Testis (tissue), 2 donors: ENCODE measurements at regions not wholly inside any gene's neighbourhood (a gene's known extent, or its start where the extent isn't known, plus 50 kb on each side); places are given as distances from the start of the nearest gene placed in this dataset.

Source experiments
- DNase-seq: peaks from one replicate; pipeline ENCODE4 v3.0.0-alpha.2; 2019
- H3K27ac ChIP-seq, 2 donors: fragments of 200-600 bp; sonication (generic); one replicate each; pipeline ENCODE4 v1.5.1; 2019
- H3K27me3 ChIP-seq: fragments of 200-600 bp; sonication (generic); one replicate; pipeline ENCODE4 v1.5.1; 2019
- H3K36me3 ChIP-seq: fragments of 200-600 bp; sonication (generic); one replicate; pipeline ENCODE4 v1.5.1; 2017; ENCODE audit warnings: low read depth; ENCODE audit errors: missing control alignments
- H3K4me1 ChIP-seq: fragments of 200-600 bp; sonication (generic); one replicate; pipeline ENCODE4 v1.5.1; 2019
- H3K4me3 ChIP-seq, 2 donors: fragments of 200-600 bp; sonication (generic); one replicate each; pipeline ENCODE4 v1.5.1; 2017 to 2019
- H3K9me3 ChIP-seq: fragments of 200-600 bp; sonication (generic); one replicate; pipeline ENCODE4 v1.5.1; 2017
- CTCF ChIP-seq, 3 experiments: fragments of 450-650 bp in 2 of 3; fragments of 200-600 bp in 1 of 3; sonication (generic) in 1 of 3; IDR thresholded peaks; one replicate each; pipeline ENCODE4 v1.5.1; 2016 to 2019; ENCODE audit warnings: antibody characterized with exemption in 3 of 3, mild to moderate bottlenecking in 2 of 3, moderate library complexity in 1 of 3
- POLR2A ChIP-seq: fragments of 450-650 bp; IDR thresholded peaks from one replicate; pipeline ENCODE4 v1.6.1; 2017; ENCODE audit warnings: antibody characterized with exemption, mild to moderate bottlenecking, moderate library complexity
- WGBS, 2 donors: methylation state at CpG; one replicate each; pipeline ENCODE4 v1.1.5; 2018; 5-methylcytosine and 5-hydroxymethylcytosine counted together
- intact Hi-C: fragments of 100-400 bp; cut with DNase I; formaldehyde crosslinking; loops from one replicate; pipeline ENCODE4 v1.15.1; 2023; ENCODE audit warnings: low total_unique reads

DNA sequence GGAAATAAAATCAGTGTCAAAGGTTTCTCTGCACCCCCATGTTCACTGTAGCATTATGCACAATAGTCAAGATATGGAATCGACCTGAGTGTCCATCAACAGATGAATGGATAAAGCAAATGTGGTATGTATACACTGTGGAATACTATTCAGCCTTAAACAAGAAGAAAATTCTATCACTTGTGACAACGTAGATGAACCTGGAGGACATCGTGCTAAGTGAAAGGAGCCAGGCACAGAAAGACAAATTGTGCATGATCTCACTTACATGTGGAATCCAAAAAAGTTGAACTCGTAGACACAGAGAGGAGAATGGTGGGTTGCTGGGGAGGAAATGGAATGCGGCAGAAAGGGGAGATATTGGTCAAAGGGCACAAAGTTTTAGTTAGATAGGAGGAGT, 136.3 kb upstream of the ESR1 start:
- H3K4me3 ChIP-seq = no peak overlapping the region
- H3K9me3 ChIP-seq = no peaks in the 10 kb centered on the region
- H3K27ac ChIP-seq = no peak overlapping the region
- DNase-seq = no peak
- H3K4me1 ChIP-seq = no peaks in the 10 kb centered on the region
- 93 to 95% methylated on average over 5 of the region's 5 CpGs for WGBS, 2 donors
- intact Hi-C loops = no loop called here
- no peaks in the 10 kb centered on the region for H3K36me3 ChIP-seq
- H3K27me3 ChIP-seq = no peaks in the 10 kb centered on the region
- no peak for TF ChIP-seq POLR2A
- TF ChIP-seq CTCF (IDR thresholded peaks at IDR 0.05) = no peak

GRCh38 chr6:151674578-151674977, 132.9 kb upstream of the ESR1 start:
- Histone ChIP-seq H3K36me3 (no peaks in the 10 kb centered on the region), H3K9me3 (no peaks in the 10 kb centered on the region), H3K4me3 (no peak overlapping the region), H3K4me1 (no peaks in the 10 kb centered on the region), H3K27me3 (no peaks in the 10 kb centered on the region), H3K27ac (no peak overlapping the region)
- no peak for DNase-seq
- intact Hi-C loops = no loop called here
- TF ChIP-seq CTCF (IDR thresholded peaks at IDR 0.05) (no peak), POLR2A (no peak)
- WGBS, 2 donors = 94 to 96% methylated on average over 3 of the region's 3 CpGs

- Histone ChIP-seq H3K9me3 (no peaks in the 10 kb centered on the region), H3K36me3 (no peaks in the 10 kb centered on the region), H3K4me1 (no peaks in the 10 kb centered on the region), H3K4me3 (no peak overlapping the region), H3K27ac (no peak overlapping the region), H3K27me3 (no peaks in the 10 kb centered on the region)
- DNase-seq = peak; percentile 58
- intact Hi-C loops = no loop called here
- TF ChIP-seq CTCF (IDR thresholded peaks at IDR 0.05) = peak; percentile 34 to 78 (median 55)
- no peak for TF ChIP-seq POLR2A
- WGBS, 2 donors = 40 to 58% methylated on average over 8 of the region's 8 CpGs
Observed at GRCh38 chr6:151675746-151676459, 131.6 kb upstream of the ESR1 start.

GRCh38 chr6:151676460-151676945, 131.0 kb upstream of the ESR1 start:
- Histone ChIP-seq H3K4me3 (no peak overlapping the region), H3K36me3 (no peaks in the 10 kb centered on the region), H3K27ac (no peak overlapping the region), H3K4me1 (no peaks in the 10 kb centered on the region), H3K9me3 (no peaks in the 10 kb centered on the region), H3K27me3 (no peaks in the 10 kb centered on the region)
- intact Hi-C loops = no loop called here
- no peak for TF ChIP-seq POLR2A
- TF ChIP-seq CTCF (IDR thresholded peaks at IDR 0.05) = no peak
- DNase-seq = no peak
- 50 to 54% methylated on average over 7 of the region's 7 CpGs for WGBS, 2 donors

DNA sequence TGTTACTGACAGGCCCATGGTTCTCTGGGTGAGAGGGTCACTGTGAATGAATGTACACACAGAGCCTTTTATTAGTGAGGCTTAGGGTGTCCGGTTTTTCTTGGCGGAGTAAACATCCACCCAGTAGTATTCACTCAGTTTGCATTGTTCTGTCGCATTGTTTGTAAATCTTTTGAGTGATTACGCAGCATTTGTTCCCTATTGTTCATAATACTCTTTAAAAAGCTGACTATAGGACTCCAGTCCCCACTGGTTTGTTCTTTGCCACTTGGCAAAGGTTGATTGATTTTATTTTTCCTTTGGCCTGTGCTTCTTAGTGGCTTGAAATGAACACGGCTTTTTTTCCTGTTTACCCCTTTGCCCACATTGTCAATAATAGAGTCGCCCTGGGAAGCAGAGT, 130.1 kb upstream of the ESR1 start:
- Histone ChIP-seq H3K4me1 (no peaks in the 10 kb centered on the region), H3K36me3 (no peaks in the 10 kb centered on the region), H3K27me3 (no peaks in the 10 kb centered on the region), H3K4me3 (no peak overlapping the region), H3K27ac (no peak overlapping the region), H3K9me3 (no peaks in the 10 kb centered on the region)
- no peak for TF ChIP-seq POLR2A
- TF ChIP-seq CTCF (IDR thresholded peaks at IDR 0.05) = no peak
- no peak for DNase-seq
- intact Hi-C loops = no loop called here
- 86 to 90% methylated on average over 6 of the region's 6 CpGs for WGBS, 2 donors
